ENCODE measurements at regions not wholly inside any gene's neighbourhood (a gene's known extent, or its start where the extent isn't known, plus 50 kb on each side); places are given as distances from the start of the nearest gene placed in this dataset.

DNA sequence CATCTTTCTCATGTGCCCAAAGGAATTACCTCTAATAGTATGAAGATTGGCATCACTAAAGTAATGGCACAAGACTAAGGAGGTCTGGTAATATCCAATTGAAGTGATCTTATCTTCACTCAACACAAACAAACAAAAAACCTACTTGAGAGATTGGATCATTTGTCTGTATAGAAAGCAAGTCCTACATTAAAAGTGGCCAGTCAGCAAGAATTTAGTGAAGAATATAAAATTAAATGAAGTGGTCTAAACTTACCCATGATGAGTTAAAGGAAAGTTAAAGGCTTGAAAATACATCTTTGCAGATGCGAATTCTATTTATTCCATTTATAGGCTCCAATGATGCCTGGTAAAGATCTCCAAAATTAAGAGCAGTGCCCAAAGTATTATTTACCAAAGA lies 350.3 kb upstream of the PCSK5 start:
- TF ChIP-seq POLR2AphosphoS5 (IDR thresholded peaks at IDR 0.05; ENCODE audit: low read depth) = no peak
- TF ChIP-seq, protein P1, sequence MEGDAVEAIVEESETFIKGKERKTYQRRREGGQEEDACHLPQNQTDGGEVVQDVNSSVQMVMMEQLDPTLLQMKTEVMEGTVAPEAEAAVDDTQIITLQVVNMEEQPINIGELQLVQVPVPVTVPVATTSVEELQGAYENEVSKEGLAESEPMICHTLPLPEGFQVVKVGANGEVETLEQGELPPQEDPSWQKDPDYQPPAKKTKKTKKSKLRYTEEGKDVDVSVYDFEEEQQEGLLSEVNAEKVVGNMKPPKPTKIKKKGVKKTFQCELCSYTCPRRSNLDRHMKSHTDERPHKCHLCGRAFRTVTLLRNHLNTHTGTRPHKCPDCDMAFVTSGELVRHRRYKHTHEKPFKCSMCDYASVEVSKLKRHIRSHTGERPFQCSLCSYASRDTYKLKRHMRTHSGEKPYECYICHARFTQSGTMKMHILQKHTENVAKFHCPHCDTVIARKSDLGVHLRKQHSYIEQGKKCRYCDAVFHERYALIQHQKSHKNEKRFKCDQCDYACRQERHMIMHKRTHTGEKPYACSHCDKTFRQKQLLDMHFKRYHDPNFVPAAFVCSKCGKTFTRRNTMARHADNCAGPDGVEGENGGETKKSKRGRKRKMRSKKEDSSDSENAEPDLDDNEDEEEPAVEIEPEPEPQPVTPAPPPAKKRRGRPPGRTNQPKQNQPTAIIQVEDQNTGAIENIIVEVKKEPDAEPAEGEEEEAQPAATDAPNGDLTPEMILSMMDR (conservative IDR thresholded peaks at IDR 0.05; ENCODE audit: low read depth in 2 of 2) = no peak
- TF ChIP-seq EZH2phosphoT487 (IDR thresholded peaks at IDR 0.05; ENCODE audit: unreplicated experiment) = no peak
- TF ChIP-seq NANOG (IDR thresholded peaks at IDR 0.05; ENCODE audit: borderline replicate concordance) = no peak
- TF ChIP-seq, protein P2, sequence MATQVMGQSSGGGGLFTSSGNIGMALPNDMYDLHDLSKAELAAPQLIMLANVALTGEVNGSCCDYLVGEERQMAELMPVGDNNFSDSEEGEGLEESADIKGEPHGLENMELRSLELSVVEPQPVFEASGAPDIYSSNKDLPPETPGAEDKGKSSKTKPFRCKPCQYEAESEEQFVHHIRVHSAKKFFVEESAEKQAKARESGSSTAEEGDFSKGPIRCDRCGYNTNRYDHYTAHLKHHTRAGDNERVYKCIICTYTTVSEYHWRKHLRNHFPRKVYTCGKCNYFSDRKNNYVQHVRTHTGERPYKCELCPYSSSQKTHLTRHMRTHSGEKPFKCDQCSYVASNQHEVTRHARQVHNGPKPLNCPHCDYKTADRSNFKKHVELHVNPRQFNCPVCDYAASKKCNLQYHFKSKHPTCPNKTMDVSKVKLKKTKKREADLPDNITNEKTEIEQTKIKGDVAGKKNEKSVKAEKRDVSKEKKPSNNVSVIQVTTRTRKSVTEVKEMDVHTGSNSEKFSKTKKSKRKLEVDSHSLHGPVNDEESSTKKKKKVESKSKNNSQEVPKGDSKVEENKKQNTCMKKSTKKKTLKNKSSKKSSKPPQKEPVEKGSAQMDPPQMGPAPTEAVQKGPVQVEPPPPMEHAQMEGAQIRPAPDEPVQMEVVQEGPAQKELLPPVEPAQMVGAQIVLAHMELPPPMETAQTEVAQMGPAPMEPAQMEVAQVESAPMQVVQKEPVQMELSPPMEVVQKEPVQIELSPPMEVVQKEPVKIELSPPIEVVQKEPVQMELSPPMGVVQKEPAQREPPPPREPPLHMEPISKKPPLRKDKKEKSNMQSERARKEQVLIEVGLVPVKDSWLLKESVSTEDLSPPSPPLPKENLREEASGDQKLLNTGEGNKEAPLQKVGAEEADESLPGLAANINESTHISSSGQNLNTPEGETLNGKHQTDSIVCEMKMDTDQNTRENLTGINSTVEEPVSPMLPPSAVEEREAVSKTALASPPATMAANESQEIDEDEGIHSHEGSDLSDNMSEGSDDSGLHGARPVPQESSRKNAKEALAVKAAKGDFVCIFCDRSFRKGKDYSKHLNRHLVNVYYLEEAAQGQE (IDR thresholded peaks at IDR 0.05; ENCODE audit: unreplicated experiment) = no peak
- no peak for TF ChIP-seq EZH2 (IDR thresholded peaks at IDR 0.05; ENCODE audit: low read depth, unreplicated experiment)
- no peak for TF ChIP-seq JUNB (IDR thresholded peaks at IDR 0.05; ENCODE audit: unreplicated experiment)
- TF ChIP-seq, protein P3, sequence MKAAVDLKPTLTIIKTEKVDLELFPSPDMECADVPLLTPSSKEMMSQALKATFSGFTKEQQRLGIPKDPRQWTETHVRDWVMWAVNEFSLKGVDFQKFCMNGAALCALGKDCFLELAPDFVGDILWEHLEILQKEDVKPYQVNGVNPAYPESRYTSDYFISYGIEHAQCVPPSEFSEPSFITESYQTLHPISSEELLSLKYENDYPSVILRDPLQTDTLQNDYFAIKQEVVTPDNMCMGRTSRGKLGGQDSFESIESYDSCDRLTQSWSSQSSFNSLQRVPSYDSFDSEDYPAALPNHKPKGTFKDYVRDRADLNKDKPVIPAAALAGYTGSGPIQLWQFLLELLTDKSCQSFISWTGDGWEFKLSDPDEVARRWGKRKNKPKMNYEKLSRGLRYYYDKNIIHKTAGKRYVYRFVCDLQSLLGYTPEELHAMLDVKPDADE (IDR thresholded peaks at IDR 0.05) = no peak
- TF ChIP-seq CREB1 (CRISPR knock-in tag; IDR thresholded peaks at IDR 0.05; ENCODE audit: low read depth) = no peak
- no peak for TF ChIP-seq STAT1 (IDR thresholded peaks at IDR 0.05; ENCODE audit: unreplicated experiment)
- TF ChIP-seq ZNF114 (CRISPR knock-in tag; IDR thresholded peaks at IDR 0.05) = no peak
- TF ChIP-seq, protein P4, sequence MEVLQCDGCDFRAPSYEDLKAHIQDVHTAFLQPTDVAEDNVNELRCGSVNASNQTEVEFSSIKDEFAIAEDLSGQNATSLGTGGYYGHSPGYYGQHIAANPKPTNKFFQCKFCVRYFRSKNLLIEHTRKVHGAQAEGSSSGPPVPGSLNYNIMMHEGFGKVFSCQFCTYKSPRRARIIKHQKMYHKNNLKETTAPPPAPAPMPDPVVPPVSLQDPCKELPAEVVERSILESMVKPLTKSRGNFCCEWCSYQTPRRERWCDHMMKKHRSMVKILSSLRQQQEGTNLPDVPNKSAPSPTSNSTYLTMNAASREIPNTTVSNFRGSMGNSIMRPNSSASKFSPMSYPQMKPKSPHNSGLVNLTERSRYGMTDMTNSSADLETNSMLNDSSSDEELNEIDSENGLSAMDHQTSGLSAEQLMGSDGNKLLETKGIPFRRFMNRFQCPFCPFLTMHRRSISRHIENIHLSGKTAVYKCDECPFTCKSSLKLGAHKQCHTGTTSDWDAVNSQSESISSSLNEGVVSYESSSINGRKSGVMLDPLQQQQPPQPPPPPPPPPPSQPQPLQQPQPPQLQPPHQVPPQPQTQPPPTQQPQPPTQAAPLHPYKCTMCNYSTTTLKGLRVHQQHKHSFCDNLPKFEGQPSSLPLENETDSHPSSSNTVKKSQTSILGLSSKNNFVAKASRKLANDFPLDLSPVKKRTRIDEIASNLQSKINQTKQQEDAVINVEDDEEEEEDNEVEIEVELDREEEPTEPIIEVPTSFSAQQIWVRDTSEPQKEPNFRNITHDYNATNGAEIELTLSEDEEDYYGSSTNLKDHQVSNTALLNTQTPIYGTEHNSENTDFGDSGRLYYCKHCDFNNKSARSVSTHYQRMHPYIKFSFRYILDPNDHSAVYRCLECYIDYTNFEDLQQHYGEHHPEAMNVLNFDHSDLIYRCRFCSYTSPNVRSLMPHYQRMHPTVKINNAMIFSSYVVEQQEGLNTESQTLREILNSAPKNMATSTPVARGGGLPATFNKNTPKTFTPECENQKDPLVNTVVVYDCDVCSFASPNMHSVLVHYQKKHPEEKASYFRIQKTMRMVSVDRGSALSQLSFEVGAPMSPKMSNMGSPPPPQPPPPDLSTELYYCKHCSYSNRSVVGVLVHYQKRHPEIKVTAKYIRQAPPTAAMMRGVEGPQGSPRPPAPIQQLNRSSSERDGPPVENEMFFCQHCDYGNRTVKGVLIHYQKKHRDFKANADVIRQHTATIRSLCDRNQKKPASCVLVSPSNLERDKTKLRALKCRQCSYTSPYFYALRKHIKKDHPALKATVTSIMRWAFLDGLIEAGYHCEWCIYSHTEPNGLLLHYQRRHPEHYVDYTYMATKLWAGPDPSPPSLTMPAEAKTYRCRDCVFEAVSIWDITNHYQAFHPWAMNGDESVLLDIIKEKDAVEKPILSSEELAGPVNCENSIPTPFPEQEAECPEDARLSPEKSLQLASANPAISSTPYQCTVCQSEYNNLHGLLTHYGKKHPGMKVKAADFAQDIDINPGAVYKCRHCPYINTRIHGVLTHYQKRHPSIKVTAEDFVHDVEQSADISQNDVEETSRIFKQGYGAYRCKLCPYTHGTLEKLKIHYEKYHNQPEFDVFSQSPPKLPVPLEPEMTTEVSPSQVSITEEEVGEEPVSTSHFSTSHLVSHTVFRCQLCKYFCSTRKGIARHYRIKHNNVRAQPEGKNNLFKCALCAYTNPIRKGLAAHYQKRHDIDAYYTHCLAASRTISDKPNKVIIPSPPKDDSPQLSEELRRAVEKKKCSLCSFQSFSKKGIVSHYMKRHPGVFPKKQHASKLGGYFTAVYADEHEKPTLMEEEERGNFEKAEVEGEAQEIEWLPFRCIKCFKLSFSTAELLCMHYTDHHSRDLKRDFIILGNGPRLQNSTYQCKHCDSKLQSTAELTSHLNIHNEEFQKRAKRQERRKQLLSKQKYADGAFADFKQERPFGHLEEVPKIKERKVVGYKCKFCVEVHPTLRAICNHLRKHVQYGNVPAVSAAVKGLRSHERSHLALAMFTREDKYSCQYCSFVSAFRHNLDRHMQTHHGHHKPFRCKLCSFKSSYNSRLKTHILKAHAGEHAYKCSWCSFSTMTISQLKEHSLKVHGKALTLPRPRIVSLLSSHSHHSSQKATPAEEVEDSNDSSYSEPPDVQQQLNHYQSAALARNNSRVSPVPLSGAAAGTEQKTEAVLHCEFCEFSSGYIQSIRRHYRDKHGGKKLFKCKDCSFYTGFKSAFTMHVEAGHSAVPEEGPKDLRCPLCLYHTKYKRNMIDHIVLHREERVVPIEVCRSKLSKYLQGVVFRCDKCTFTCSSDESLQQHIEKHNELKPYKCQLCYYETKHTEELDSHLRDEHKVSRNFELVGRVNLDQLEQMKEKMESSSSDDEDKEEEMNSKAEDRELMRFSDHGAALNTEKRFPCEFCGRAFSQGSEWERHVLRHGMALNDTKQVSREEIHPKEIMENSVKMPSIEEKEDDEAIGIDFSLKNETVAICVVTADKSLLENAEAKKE (CRISPR knock-in tag; IDR thresholded peaks at IDR 0.05) = no peak
